Epithelial cell of proximal tubule (primary cell): ENCODE measurements at regions not wholly inside any gene's neighbourhood (a gene's known extent, or its start where the extent isn't known, plus 50 kb on each side); places are given as distances from the start of the nearest gene placed in this dataset.
A peak's percentile ranks its signal among the peaks of the same experiment; 100 is the strongest.

ENCODE experiments used
- DNase-seq: peaks from one replicate; pipeline ENCODE4 v3.0.0-alpha.2; 2011; ENCODE audit warnings: low read depth
- H3K4me3 ChIP-seq: 2 replicates; pipeline ENCODE4 v1.5.1; 2011; ENCODE audit warnings: low read depth, mild to moderate bottlenecking, low read length
- CTCF ChIP-seq: conservative IDR thresholded peaks from 2 replicates; pipeline ENCODE4 v1.5.1; 2012; ENCODE audit warnings: low read depth, mild to moderate bottlenecking, low read length

DNA sequence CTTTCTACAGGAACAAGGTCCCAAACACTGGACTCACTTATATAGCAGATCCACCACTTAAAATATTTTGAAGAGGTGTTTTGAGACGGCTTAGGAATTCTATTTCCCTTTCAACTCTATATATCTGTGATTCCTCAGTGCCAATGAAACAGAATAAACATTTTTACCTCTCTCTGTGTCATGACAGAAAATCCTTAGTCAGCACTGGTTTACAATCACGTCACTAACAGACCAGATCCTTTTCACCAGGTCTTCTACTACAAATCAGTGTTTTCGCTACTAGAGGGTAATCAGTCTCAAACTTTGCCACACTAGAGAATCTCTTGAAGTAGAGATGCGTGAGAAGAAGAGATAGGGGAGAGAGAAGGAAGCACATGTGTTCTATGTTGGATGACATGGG, 325.6 kb downstream of the SS18 start:
- DNase-seq, result no peak
- no peak overlapping the region for H3K4me3 ChIP-seq
- no peak for TF ChIP-seq CTCF

DNA sequence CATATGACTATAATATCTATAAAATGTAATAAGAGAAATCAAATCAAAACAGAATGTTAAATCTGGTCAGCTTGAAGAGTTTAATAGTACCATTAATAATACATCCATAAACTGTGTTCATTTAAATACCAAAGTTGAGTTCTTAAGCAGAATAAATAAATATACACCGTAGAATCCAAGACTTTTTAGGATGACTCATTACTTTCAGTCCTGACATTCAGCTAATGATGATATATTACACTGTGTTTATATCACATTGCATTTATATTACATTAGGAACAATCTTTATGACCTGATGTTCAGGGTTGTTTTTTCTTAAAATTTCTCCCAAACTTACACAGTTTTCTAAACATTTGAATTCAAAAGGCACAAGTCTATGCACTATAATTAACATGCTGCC, 331.3 kb downstream of the SS18 start:
- no peak overlapping the region for H3K4me3 ChIP-seq
- TF ChIP-seq CTCF, result no peak
- DNase-seq, result no peak

GRCh38 chr18:25743646-25744151, 346.7 kb downstream of the SS18 start:
- H3K4me3 ChIP-seq, result no peak overlapping the region
- no peak for DNase-seq
- no peak for TF ChIP-seq CTCF

DNA sequence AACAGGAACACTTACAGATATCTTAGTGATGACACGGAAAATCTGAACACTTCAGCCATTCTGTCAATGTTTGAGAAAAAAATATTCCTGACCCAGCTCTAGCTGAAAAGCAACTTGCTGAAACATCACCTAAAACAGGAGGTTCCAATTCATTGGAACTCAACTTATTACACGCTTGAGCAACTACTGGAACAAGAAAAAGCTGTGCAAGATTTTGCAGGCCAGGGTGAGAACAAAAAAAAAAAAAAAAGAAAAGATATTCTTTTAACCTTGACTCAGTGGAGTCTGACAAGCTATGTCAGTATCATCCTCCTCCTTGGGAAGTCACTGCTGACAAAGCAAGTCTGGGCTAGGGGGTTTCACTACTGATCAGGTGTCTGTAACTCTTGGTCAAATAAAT, 351.0 kb downstream of the SS18 start:
- peak; percentile 23 for DNase-seq
- H3K4me3 ChIP-seq, result no peak overlapping the region
- TF ChIP-seq CTCF, result no peak

DNA sequence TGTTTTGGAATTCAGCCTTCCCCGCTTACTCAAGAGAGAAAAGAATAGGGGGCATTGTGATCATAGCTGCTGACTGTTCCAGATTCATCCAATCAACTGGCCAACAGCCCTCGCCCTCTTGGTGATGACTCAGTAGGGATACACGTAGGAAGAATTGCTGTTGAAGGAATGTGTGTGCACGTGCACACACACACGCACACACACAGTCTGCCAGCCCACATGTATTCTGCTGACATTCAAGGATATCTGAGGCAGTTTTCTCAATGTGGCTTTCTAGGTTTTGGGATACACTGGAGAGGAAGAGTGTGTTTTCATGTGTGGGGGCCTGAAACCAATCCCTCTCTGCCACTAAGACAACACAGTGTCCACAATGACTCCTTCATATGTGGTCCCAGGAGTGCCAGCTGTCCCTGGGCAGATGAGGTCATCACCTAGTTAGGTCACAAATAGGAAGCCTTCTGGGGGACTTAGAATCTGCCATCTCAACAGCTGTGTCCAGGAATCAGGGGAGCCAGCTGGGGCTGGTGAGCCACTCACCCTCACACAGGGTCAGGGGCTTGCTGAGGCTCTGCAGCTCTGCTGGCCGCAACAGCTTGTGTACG, 352.6 kb downstream of the SS18 start:
- H3K4me3 ChIP-seq, result no peak overlapping the region

DNA sequence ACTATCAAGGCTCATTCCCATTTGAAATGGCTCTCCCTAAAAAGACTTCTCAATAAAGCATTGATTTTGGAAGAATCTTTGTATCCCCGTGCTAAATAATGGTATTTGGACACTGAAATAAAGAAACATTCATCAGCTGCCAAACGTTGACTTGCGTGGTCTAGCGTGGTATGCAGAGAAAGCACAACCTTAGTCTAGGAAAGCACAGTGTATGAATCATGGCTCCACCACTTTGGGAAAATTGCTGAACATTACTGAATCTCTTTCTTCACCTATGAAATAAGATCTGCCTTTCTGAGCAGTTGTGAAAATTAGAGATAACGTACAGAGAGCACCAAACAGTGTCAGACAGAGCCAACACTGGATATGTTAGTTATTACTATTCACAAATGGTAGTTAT, 353.9 kb downstream of the SS18 start:
- DNase-seq, result no peak
- H3K4me3 ChIP-seq, result no peak overlapping the region
- no peak for TF ChIP-seq CTCF

More for the DNA sequence above, 352.6 kb downstream of the SS18 start:
- no peak for TF ChIP-seq CTCF
- DNase-seq, result peak; percentile 75

DNA sequence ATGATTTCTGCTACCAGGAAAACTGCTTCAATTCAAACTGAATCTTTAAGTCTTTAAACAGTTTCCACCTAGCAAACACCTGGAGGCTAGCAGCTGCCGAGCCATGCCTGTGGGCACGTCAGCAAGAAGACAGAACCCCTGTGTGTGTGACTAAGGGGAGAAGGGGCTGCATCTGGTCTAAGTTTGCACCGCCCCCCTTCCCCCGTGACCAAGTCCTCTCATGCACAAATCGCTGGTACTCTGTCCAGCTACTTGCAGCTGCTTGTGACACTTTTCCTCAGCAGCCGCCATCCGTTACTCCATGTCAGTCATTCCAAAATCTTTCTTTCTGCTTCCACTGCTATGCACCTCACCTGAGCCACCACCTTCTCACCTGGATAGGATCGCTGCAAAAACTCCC, 355.0 kb downstream of the SS18 start:
- TF ChIP-seq CTCF, result no peak
- DNase-seq, result no peak
- no peak overlapping the region for H3K4me3 ChIP-seq
